ENCODE measurements at regions not wholly inside any gene's neighbourhood (a gene's known extent, or its start where the extent isn't known, plus 50 kb on each side); places are given as distances from the start of the nearest gene placed in this dataset.

DNA sequence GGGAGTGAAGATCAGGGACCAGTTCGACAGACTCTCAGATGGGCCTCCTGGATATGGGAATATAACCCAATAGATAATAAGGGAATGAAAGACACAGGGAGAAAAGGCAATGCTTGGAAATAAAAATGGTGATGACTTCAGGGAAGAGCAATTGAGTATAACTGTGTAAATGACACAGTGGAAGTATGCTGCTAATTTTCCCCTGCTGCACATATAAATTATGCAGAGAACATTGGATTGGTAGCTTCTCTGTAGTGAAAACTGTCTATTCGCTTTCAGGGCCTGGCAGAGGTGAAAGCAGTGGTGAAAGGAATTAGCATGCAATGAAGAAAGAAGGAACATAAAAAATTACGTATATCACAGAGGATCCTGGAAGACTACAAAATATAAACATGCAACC, 398.2 kb upstream of the CDH2 start:
- TF ChIP-seq CTCF (conservative IDR thresholded peaks at IDR 0.05; ENCODE audit: low read length) (no peak), EZH2phosphoT487 (IDR thresholded peaks at IDR 0.05; ENCODE audit: borderline replicate concordance) (no peak)
